Liver (tissue), 8 donors: ENCODE measurements at regions not wholly inside any gene's neighbourhood (a gene's known extent, or its start where the extent isn't known, plus 50 kb on each side); places are given as distances from the start of the nearest gene placed in this dataset.

ENCODE experiments used
- DNase-seq: peaks from one replicate; pipeline ENCODE4 v3.0.0-alpha.2; 2017; ENCODE audit warnings: low spot score
- H3K27ac ChIP-seq, 2 donors: one replicate each; pipeline ENCODE4 v1.7.0; 2013; ENCODE audit warnings: inconsistent platforms in 2 of 2, low read length in 2 of 2, control low read depth in 1 of 2, low read depth in 1 of 2, mild to moderate bottlenecking in 1 of 2
- H3K27me3 ChIP-seq, 4 donors: one replicate each; pipeline versions ENCODE4 v1.6.1 to v1.7.0; 2013; ENCODE audit warnings: low read length in 3 of 4, inconsistent platforms in 1 of 4, mild to moderate bottlenecking in 1 of 4, moderate library complexity in 1 of 4; ENCODE audit not compliant: control insufficient read depth in 4 of 4, insufficient read depth in 4 of 4
- H3K36me3 ChIP-seq, 4 donors: one replicate each; pipeline versions ENCODE4 v1.6.1 to v1.7.0; 2013; ENCODE audit warnings: low read length in 3 of 4, mild to moderate bottlenecking in 3 of 4, low read depth in 1 of 4, moderate library complexity in 1 of 4; ENCODE audit not compliant: control insufficient read depth in 4 of 4, insufficient read depth in 3 of 4
- H3K4me1 ChIP-seq, 4 donors: one replicate each; pipeline versions ENCODE4 v1.6.1 to v1.7.0; 2013; ENCODE audit warnings: low read length in 3 of 4, mild to moderate bottlenecking in 3 of 4, moderate library complexity in 1 of 4; ENCODE audit not compliant: control insufficient read depth in 4 of 4, insufficient read depth in 4 of 4
- H3K4me3 ChIP-seq, 3 donors: one replicate each; pipeline versions ENCODE4 v1.6.1 to v1.7.0; 2013; ENCODE audit warnings: low read length in 3 of 3, control low read depth in 1 of 3, low read depth in 1 of 3, mild to moderate bottlenecking in 1 of 3
- H3K9ac ChIP-seq, 2 donors: one replicate each; pipeline ENCODE4 v1.7.0; 2013; ENCODE audit warnings: low read length in 2 of 2, mild to moderate bottlenecking in 2 of 2, moderate library complexity in 2 of 2, control low read depth in 1 of 2, low read depth in 1 of 2
- H3K9me3 ChIP-seq, 4 donors: one replicate each; pipeline versions ENCODE4 v1.6.1 to v1.7.0; 2013; ENCODE audit warnings: low read length in 3 of 4; ENCODE audit not compliant: control insufficient read depth in 4 of 4
- ATF3 ChIP-seq: IDR thresholded peaks from 2 replicates; pipeline ENCODE4 v1.6.1; 2016; ENCODE audit warnings: antibody characterized with exemption
- CTCF ChIP-seq: fragments of 150-350 bp; IDR thresholded peaks from 2 replicates; pipeline ENCODE4 v1.5.1; 2017; ENCODE audit warnings: improper control_type of control experiment, low read depth, low read length; ENCODE audit not compliant: missing input control
- EGR1 ChIP-seq, 2 donors: IDR thresholded peaks; 2 replicates each; pipeline ENCODE4 v1.6.1; 2016 to 2018; ENCODE audit warnings: antibody characterized with exemption in 2 of 2, low read depth in 2 of 2
- FOXA1 ChIP-seq: IDR thresholded peaks from 2 replicates; pipeline ENCODE4 v1.6.1; 2016; ENCODE audit warnings: antibody characterized with exemption
- FOXA2 ChIP-seq: IDR thresholded peaks from 2 replicates; pipeline ENCODE4 v1.6.1; 2016; ENCODE audit warnings: antibody characterized with exemption
- GABPA ChIP-seq, 2 donors: IDR thresholded peaks in 1 of 2; conservative IDR thresholded peaks in 1 of 2; 2 replicates each; pipeline ENCODE4 v1.6.1; 2016; ENCODE audit warnings: antibody characterized with exemption in 2 of 2, mild to moderate bottlenecking in 1 of 2, moderate library complexity in 1 of 2
- HNF4A ChIP-seq, 2 donors: conservative IDR thresholded peaks; 2 replicates each; pipeline ENCODE4 v1.6.1; 2016; ENCODE audit warnings: antibody characterized with exemption in 2 of 2, mild to moderate bottlenecking in 2 of 2
- HNF4G ChIP-seq: IDR thresholded peaks from 2 replicates; pipeline ENCODE4 v1.6.1; 2016; ENCODE audit warnings: antibody characterized with exemption
- JUND ChIP-seq, 2 donors: IDR thresholded peaks; 2 replicates each; pipeline ENCODE4 v1.6.1; 2016; ENCODE audit warnings: antibody characterized with exemption in 2 of 2
- MAX ChIP-seq: IDR thresholded peaks from 2 replicates; pipeline ENCODE4 v1.6.1; 2016; ENCODE audit warnings: antibody characterized with exemption
- NR2F2 ChIP-seq: IDR thresholded peaks from 2 replicates; pipeline ENCODE4 v1.6.1; 2016; ENCODE audit warnings: antibody characterized with exemption
- RAD21 ChIP-seq, 2 donors: IDR thresholded peaks; 2 replicates each; pipeline ENCODE4 v1.6.1; 2016; ENCODE audit warnings: antibody characterized with exemption in 2 of 2, mild to moderate bottlenecking in 2 of 2
- REST ChIP-seq: IDR thresholded peaks from 2 replicates; pipeline ENCODE4 v1.6.1; 2016; ENCODE audit warnings: antibody characterized with exemption, mild to moderate bottlenecking
- RXRA ChIP-seq, 2 donors: IDR thresholded peaks; 2 replicates each; pipeline ENCODE4 v1.6.1; 2017 to 2018; ENCODE audit warnings: antibody characterized with exemption in 2 of 2, mild to moderate bottlenecking in 1 of 2
- SP1 ChIP-seq: IDR thresholded peaks from 2 replicates; pipeline ENCODE4 v1.6.1; 2018; ENCODE audit warnings: antibody characterized with exemption, mild to moderate bottlenecking
- TAF1 ChIP-seq: conservative IDR thresholded peaks from 2 replicates; pipeline ENCODE4 v1.6.1; 2016; ENCODE audit warnings: antibody characterized with exemption, mild to moderate bottlenecking
- YY1 ChIP-seq: IDR thresholded peaks from 2 replicates; pipeline ENCODE4 v1.6.1; 2016; ENCODE audit warnings: antibody characterized with exemption, mild to moderate bottlenecking
- ZBTB33 ChIP-seq: IDR thresholded peaks from 2 replicates; pipeline ENCODE4 v1.6.1; 2016; ENCODE audit warnings: antibody characterized with exemption
- WGBS: extraction: QIAGEN DNeasy Blood & Tissue Kit; methylation state at CpG from one replicate; pipeline ENCODE4 v1.1.7; 2013; 5-methylcytosine and 5-hydroxymethylcytosine counted together
- donor health status: healthy.
- donor health status: healthy.
- donor health status: healthy.
- donor health status: healthy.
- donor health status: healthy.

- H3K9me3 ChIP-seq = no peaks in the 10 kb centered on the region
- H3K36me3 ChIP-seq = no peaks in the 10 kb centered on the region
- no peak overlapping the region for H3K9ac ChIP-seq
- H3K4me1 ChIP-seq = no peaks in the 10 kb centered on the region
- no peak overlapping the region for H3K4me3 ChIP-seq
- no peak overlapping the region for H3K27ac ChIP-seq
- 76% methylated on average over 2 of the region's 2 CpGs for WGBS
- TF ChIP-seq FOXA1 = no peak
- no peak for TF ChIP-seq EGR1 (IDR thresholded peaks at IDR 0.05; ENCODE audit: low read depth in 2 of 2)
- TF ChIP-seq CTCF = no peak
- TF ChIP-seq YY1 = no peak
- TF ChIP-seq ZBTB33 = no peak
- no peak for TF ChIP-seq REST
- TF ChIP-seq RXRA (IDR thresholded peaks at IDR 0.05) = no peak
- TF ChIP-seq FOXA2 = no peak
- H3K27me3 ChIP-seq = no peaks in the 10 kb centered on the region
- DNase-seq = no peak
These were observed 2177.9 kb upstream of the C9orf72 start for GRCh38 chr9:29751226-29751625.

GRCh38 chr9:29753638-29754037, 2180.4 kb upstream of the C9orf72 start:
- no peak for DNase-seq
- TF ChIP-seq TAF1 (no peak), HNF4A (conservative IDR thresholded peaks at IDR 0.05) (no peak), FOXA2 (no peak), ATF3 (no peak), FOXA1 (no peak), YY1 (no peak), REST (no peak), NR2F2 (no peak), RXRA (IDR thresholded peaks at IDR 0.05) (no peak), MAX (no peak), EGR1 (IDR thresholded peaks at IDR 0.05; ENCODE audit: low read depth in 2 of 2) (no peak), HNF4G (no peak), SP1 (no peak), ZBTB33 (no peak), RAD21 (IDR thresholded peaks at IDR 0.05) (no peak), GABPA (IDR thresholded peaks at IDR 0.05 in 1 of 2, conservative IDR thresholded peaks at IDR 0.05 in 1 of 2) (no peak), JUND (IDR thresholded peaks at IDR 0.05) (no peak)
- Histone ChIP-seq H3K4me1 (no peaks in the 10 kb centered on the region), H3K27me3 (no peaks in the 10 kb centered on the region), H3K9ac (no peak overlapping the region), H3K36me3 (no peaks in the 10 kb centered on the region), H3K27ac (no peak overlapping the region), H3K9me3 (no peaks in the 10 kb centered on the region), H3K4me3 (no peak overlapping the region)
